ENCODE measurements at regions not wholly inside any gene's neighbourhood (a gene's known extent, or its start where the extent isn't known, plus 50 kb on each side); places are given as distances from the start of the nearest gene placed in this dataset.

- Histone ChIP-seq H3K36me3 (ENCODE audit: control insufficient read depth, insufficient read depth, low read length, severe bottlenecking) (no peaks in the 10 kb centered on the region), H3K9ac (ENCODE audit: low read length) (no peak overlapping the region), H3K27me3 (replicated peaks; ENCODE audit: control insufficient read depth, insufficient read depth, low read length) (no peaks in the 10 kb centered on the region), H3K4me1 (ENCODE audit: control insufficient read depth, insufficient read depth, low read length) (no peaks in the 10 kb centered on the region), H3K4me3 (ENCODE audit: low read length) (no peak overlapping the region), H3K9me3 (ENCODE audit: control insufficient read depth, low read length) (peaks cover 6% of the 10 kb centered on the region)
- DNase-seq (ENCODE audit: low read depth): no peak
These were observed 650.7 kb upstream of the GALNTL6 start for GRCh38 chr4:171162478-171162877.

- peaks cover 5% of the 10 kb centered on the region for H3K9me3 ChIP-seq (ENCODE audit: control insufficient read depth, low read length)
- no peak overlapping the region for H3K4me3 ChIP-seq (ENCODE audit: low read length)
- no peaks in the 10 kb centered on the region for H3K36me3 ChIP-seq (ENCODE audit: control insufficient read depth, insufficient read depth, low read length, severe bottlenecking)
- H3K27me3 ChIP-seq (replicated peaks; ENCODE audit: control insufficient read depth, insufficient read depth, low read length): no peaks in the 10 kb centered on the region
- DNase-seq (ENCODE audit: low read depth): no peak
- H3K4me1 ChIP-seq (ENCODE audit: control insufficient read depth, insufficient read depth, low read length): no peaks in the 10 kb centered on the region
- no peak overlapping the region for H3K9ac ChIP-seq (ENCODE audit: low read length)
These were observed 655.6 kb upstream of the GALNTL6 start for GRCh38 chr4:171157462-171158082.

GRCh38 chr4:171142639-171143038, 670.6 kb upstream of the GALNTL6 start:
- H3K36me3 ChIP-seq (ENCODE audit: control insufficient read depth, insufficient read depth, low read length, severe bottlenecking): no peaks in the 10 kb centered on the region
- no peaks in the 10 kb centered on the region for H3K4me1 ChIP-seq (ENCODE audit: control insufficient read depth, insufficient read depth, low read length)
- H3K9ac ChIP-seq (ENCODE audit: low read length): no peak overlapping the region
- peak; percentile 0 for DNase-seq (ENCODE audit: low read depth)
- no peaks in the 10 kb centered on the region for H3K9me3 ChIP-seq (ENCODE audit: control insufficient read depth, low read length)
- H3K4me3 ChIP-seq (ENCODE audit: low read length): no peak overlapping the region
- no peaks in the 10 kb centered on the region for H3K27me3 ChIP-seq (replicated peaks; ENCODE audit: control insufficient read depth, insufficient read depth, low read length)

- Histone ChIP-seq H3K4me1 (ENCODE audit: control insufficient read depth, insufficient read depth, low read length) (no peaks in the 10 kb centered on the region), H3K4me3 (ENCODE audit: low read length) (no peak overlapping the region), H3K36me3 (ENCODE audit: control insufficient read depth, insufficient read depth, low read length, severe bottlenecking) (no peaks in the 10 kb centered on the region), H3K27me3 (replicated peaks; ENCODE audit: control insufficient read depth, insufficient read depth, low read length) (no peaks in the 10 kb centered on the region), H3K9me3 (ENCODE audit: control insufficient read depth, low read length) (no peaks in the 10 kb centered on the region), H3K9ac (ENCODE audit: low read length) (no peak overlapping the region)
- DNase-seq (ENCODE audit: low read depth): no peak
These were observed 671.2 kb upstream of the GALNTL6 start for GRCh38 chr4:171142045-171142444.

- no peaks in the 10 kb centered on the region for H3K27me3 ChIP-seq (replicated peaks; ENCODE audit: control insufficient read depth, insufficient read depth, low read length)
- no peaks in the 10 kb centered on the region for H3K4me1 ChIP-seq (ENCODE audit: control insufficient read depth, insufficient read depth, low read length)
- DNase-seq (ENCODE audit: low read depth): peak; percentile 56
- H3K36me3 ChIP-seq (ENCODE audit: control insufficient read depth, insufficient read depth, low read length, severe bottlenecking): no peaks in the 10 kb centered on the region
- H3K9ac ChIP-seq (ENCODE audit: low read length): no peak overlapping the region
- no peaks in the 10 kb centered on the region for H3K9me3 ChIP-seq (ENCODE audit: control insufficient read depth, low read length)
- H3K4me3 ChIP-seq (ENCODE audit: low read length): no peak overlapping the region
These were observed 682.9 kb upstream of the GALNTL6 start for GRCh38 chr4:171130256-171130801.

- peak; percentile 31 for DNase-seq (ENCODE audit: low read depth)
- Histone ChIP-seq H3K4me1 (ENCODE audit: control insufficient read depth, insufficient read depth, low read length) (no peaks in the 10 kb centered on the region), H3K9ac (ENCODE audit: low read length) (no peak overlapping the region), H3K4me3 (ENCODE audit: low read length) (no peak overlapping the region), H3K27me3 (replicated peaks; ENCODE audit: control insufficient read depth, insufficient read depth, low read length) (no peaks in the 10 kb centered on the region), H3K36me3 (ENCODE audit: control insufficient read depth, insufficient read depth, low read length, severe bottlenecking) (no peaks in the 10 kb centered on the region), H3K9me3 (ENCODE audit: control insufficient read depth, low read length) (peaks cover 19% of the 10 kb centered on the region)
These were observed 695.1 kb upstream of the GALNTL6 start for GRCh38 chr4:171118091-171118490.

- Histone ChIP-seq H3K9ac (ENCODE audit: low read length) (no peak overlapping the region), H3K9me3 (ENCODE audit: control insufficient read depth, low read length) (peaks cover 19% of the 10 kb centered on the region), H3K4me3 (ENCODE audit: low read length) (no peak overlapping the region), H3K36me3 (ENCODE audit: control insufficient read depth, insufficient read depth, low read length, severe bottlenecking) (no peaks in the 10 kb centered on the region), H3K4me1 (ENCODE audit: control insufficient read depth, insufficient read depth, low read length) (no peaks in the 10 kb centered on the region), H3K27me3 (replicated peaks; ENCODE audit: control insufficient read depth, insufficient read depth, low read length) (no peaks in the 10 kb centered on the region)
- DNase-seq (ENCODE audit: low read depth): peak; percentile 10
These were observed 695.7 kb upstream of the GALNTL6 start for GRCh38 chr4:171117457-171117856.

GRCh38 chr4:171101845-171102244, 711.4 kb upstream of the GALNTL6 start:
- Histone ChIP-seq H3K27me3 (replicated peaks; ENCODE audit: control insufficient read depth, insufficient read depth, low read length) (no peaks in the 10 kb centered on the region), H3K4me3 (ENCODE audit: low read length) (no peak overlapping the region), H3K9ac (ENCODE audit: low read length) (no peak overlapping the region), H3K4me1 (ENCODE audit: control insufficient read depth, insufficient read depth, low read length) (no peaks in the 10 kb centered on the region), H3K9me3 (ENCODE audit: control insufficient read depth, low read length) (peaks cover 28% of the 10 kb centered on the region), H3K36me3 (ENCODE audit: control insufficient read depth, insufficient read depth, low read length, severe bottlenecking) (no peaks in the 10 kb centered on the region)
- DNase-seq (ENCODE audit: low read depth): no peak

- Histone ChIP-seq H3K4me1 (ENCODE audit: control insufficient read depth, insufficient read depth, low read length) (no peaks in the 10 kb centered on the region), H3K9ac (ENCODE audit: low read length) (no peak overlapping the region), H3K4me3 (ENCODE audit: low read length) (no peak overlapping the region), H3K27me3 (replicated peaks; ENCODE audit: control insufficient read depth, insufficient read depth, low read length) (no peaks in the 10 kb centered on the region), H3K9me3 (ENCODE audit: control insufficient read depth, low read length) (peaks cover 20% of the 10 kb centered on the region), H3K36me3 (ENCODE audit: control insufficient read depth, insufficient read depth, low read length, severe bottlenecking) (no peaks in the 10 kb centered on the region)
- no peak for DNase-seq (ENCODE audit: low read depth)
These were observed 726.1 kb upstream of the GALNTL6 start for GRCh38 chr4:171087089-171087488.

GRCh38 chr4:171067422-171067821, 745.8 kb upstream of the GALNTL6 start:
- no peaks in the 10 kb centered on the region for H3K27me3 ChIP-seq (replicated peaks; ENCODE audit: control insufficient read depth, insufficient read depth, low read length)
- no peak overlapping the region for H3K9ac ChIP-seq (ENCODE audit: low read length)
- DNase-seq (ENCODE audit: low read depth): peak; percentile 64
- no peaks in the 10 kb centered on the region for H3K4me1 ChIP-seq (ENCODE audit: control insufficient read depth, insufficient read depth, low read length)
- H3K9me3 ChIP-seq (ENCODE audit: control insufficient read depth, low read length): peaks cover 8% of the 10 kb centered on the region
- H3K4me3 ChIP-seq (ENCODE audit: low read length): no peak overlapping the region
- no peaks in the 10 kb centered on the region for H3K36me3 ChIP-seq (ENCODE audit: control insufficient read depth, insufficient read depth, low read length, severe bottlenecking)

GRCh38 chr4:171049380-171049779, 763.8 kb upstream of the GALNTL6 start:
- no peak overlapping the region for H3K9ac ChIP-seq (ENCODE audit: low read length)
- no peaks in the 10 kb centered on the region for H3K36me3 ChIP-seq (ENCODE audit: control insufficient read depth, insufficient read depth, low read length, severe bottlenecking)
- no peaks in the 10 kb centered on the region for H3K27me3 ChIP-seq (replicated peaks; ENCODE audit: control insufficient read depth, insufficient read depth, low read length)
- H3K4me1 ChIP-seq (ENCODE audit: control insufficient read depth, insufficient read depth, low read length): no peaks in the 10 kb centered on the region
- H3K4me3 ChIP-seq (ENCODE audit: low read length): no peak overlapping the region
- DNase-seq (ENCODE audit: low read depth): no peak
- peaks cover 11% of the 10 kb centered on the region for H3K9me3 ChIP-seq (ENCODE audit: control insufficient read depth, low read length)

GRCh38 chr4:171042989-171043524, 770.1 kb upstream of the GALNTL6 start:
- Histone ChIP-seq H3K36me3 (ENCODE audit: control insufficient read depth, insufficient read depth, low read length, severe bottlenecking) (no peaks in the 10 kb centered on the region), H3K9me3 (ENCODE audit: control insufficient read depth, low read length) (peaks cover 4% of the 10 kb centered on the region), H3K9ac (ENCODE audit: low read length) (no peak overlapping the region), H3K27me3 (replicated peaks; ENCODE audit: control insufficient read depth, insufficient read depth, low read length) (no peaks in the 10 kb centered on the region), H3K4me1 (ENCODE audit: control insufficient read depth, insufficient read depth, low read length) (no peaks in the 10 kb centered on the region), H3K4me3 (ENCODE audit: low read length) (no peak overlapping the region)
- no peak for DNase-seq (ENCODE audit: low read depth)
